HG02759 (cell line): ENCODE measurements at regions not wholly inside any gene's neighbourhood (a gene's known extent, or its start where the extent isn't known, plus 50 kb on each side); places are given as distances from the start of the nearest gene placed in this dataset.
"Not testable (repeated sequence)": the region's sequence is repeated elsewhere in the genome, so short reads cannot be mapped to it uniquely, and the experiment has no call there.

Experiments
- ATAC-seq: cut with Tn5 transposase; IDR thresholded peaks from one replicate; pipeline ENCODE4 v1.9.1; 2021; ENCODE audit warnings: mild to moderate bottlenecking, moderate library complexity; ENCODE audit not compliant: unreplicated experiment

- no peak for ATAC-seq
These were observed 176.6 kb downstream of the JCAD start for GRCh38 chr10:29882766-29883165.

- ATAC-seq: no peak
These were observed 177.6 kb downstream of the JCAD start for GRCh38 chr10:29881811-29882210.

GRCh38 chr10:29881336-29881771 is 178.0 kb downstream of the JCAD start:
- no peak for ATAC-seq

GRCh38 chr10:29880856-29881255 is 178.5 kb downstream of the JCAD start:
- no peak for ATAC-seq

GRCh38 chr10:29879862-29880261 is 179.5 kb downstream of the JCAD start:
- no peak for ATAC-seq

GRCh38 chr10:29878492-29878891 is 180.9 kb downstream of the JCAD start:
- ATAC-seq: no peak

GRCh38 chr10:29877793-29878491 is 181.4 kb downstream of the JCAD start:
- no peak for ATAC-seq

GRCh38 chr10:29876008-29876555 is 183.3 kb downstream of the JCAD start:
- no peak for ATAC-seq

- no peak for ATAC-seq
These were observed 184.6 kb downstream of the JCAD start for GRCh38 chr10:29874606-29875269.

GRCh38 chr10:29873941-29874484 is 185.4 kb downstream of the JCAD start:
- ATAC-seq: no peak

- no peak for ATAC-seq
These were observed 188.8 kb downstream of the JCAD start for GRCh38 chr10:29870522-29871044.

GRCh38 chr10:29869593-29869992 is 189.8 kb downstream of the JCAD start:
- no peak for ATAC-seq

GRCh38 chr10:29866356-29866755 is 193.0 kb downstream of the JCAD start:
- no peak for ATAC-seq

GRCh38 chr10:29865700-29866355 is 193.6 kb downstream of the JCAD start:
- no peak for ATAC-seq

GRCh38 chr10:29862923-29863614 is 196.3 kb downstream of the JCAD start:
- ATAC-seq: no peak

GRCh38 chr10:29861811-29862505 is 197.4 kb downstream of the JCAD start:
- ATAC-seq: no peak

GRCh38 chr10:29861231-29861630 is 198.2 kb downstream of the JCAD start:
- ATAC-seq: not testable (repeated sequence)

GRCh38 chr10:29860166-29860565 is 199.2 kb downstream of the JCAD start:
- ATAC-seq: no peak

GRCh38 chr10:29859521-29860130 is 199.8 kb downstream of the JCAD start:
- ATAC-seq: no peak
